ENCODE measurements at regions not wholly inside any gene's neighbourhood (a gene's known extent, or its start where the extent isn't known, plus 50 kb on each side); places are given as distances from the start of the nearest gene placed in this dataset.

GRCh38 chr1:81118550-81118949, 682.2 kb upstream of the ADGRL2 start:
- TF ChIP-seq CTCF (IDR thresholded peaks at IDR 0.05) (no peak), POLR2AphosphoS5 (IDR thresholded peaks at IDR 0.05) (no peak)

Data from prostate gland (tissue), 2 donors.